ENCODE measurements at regions not wholly inside any gene's neighbourhood (a gene's known extent, or its start where the extent isn't known, plus 50 kb on each side); places are given as distances from the start of the nearest gene placed in this dataset.
"Not testable (repeated sequence)": the region's sequence is repeated elsewhere in the genome, so short reads cannot be mapped to it uniquely, and the experiment has no call there.

DNA sequence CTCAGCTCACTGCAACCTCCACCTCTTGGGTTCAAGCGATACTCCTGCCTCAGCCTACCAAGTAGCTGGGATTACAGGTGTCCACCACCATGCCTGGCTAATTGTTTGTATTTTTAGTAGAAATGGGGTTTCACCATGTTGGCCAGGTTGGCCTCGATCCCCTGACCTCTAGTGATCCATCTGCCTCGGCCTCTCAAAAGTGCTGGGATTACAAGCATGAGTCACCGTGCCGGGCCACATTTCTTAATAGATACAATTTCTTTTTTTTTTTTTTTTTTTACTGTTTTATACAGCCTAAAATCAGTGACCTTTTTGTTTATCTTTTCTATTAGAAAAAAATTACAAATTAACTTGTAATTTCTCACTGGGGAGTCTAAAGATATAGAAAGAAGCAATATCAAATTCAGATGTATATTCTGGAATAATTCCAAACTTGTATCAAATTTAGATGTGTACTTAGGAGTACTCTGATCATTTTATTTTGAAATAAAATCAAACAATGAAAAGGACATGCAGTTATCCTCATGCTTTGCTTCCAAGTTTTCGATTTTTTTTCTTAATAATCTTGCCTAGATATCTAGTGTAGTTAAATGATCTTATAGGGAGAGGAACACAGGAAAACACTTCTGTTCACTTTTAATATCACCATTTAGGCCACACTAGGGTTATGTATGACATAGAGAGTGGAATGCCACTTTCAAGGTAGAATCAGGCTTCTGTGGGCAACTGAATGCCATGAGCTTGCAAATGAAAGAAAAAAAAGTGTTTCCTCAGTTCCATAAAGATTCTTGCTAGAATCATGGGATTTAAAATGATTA is 1089.3 kb downstream of the SUCLG1 start:
- no peak overlapping the region for H3K4me3 ChIP-seq
- no peaks in the 10 kb centered on the region for H3K9me3 ChIP-seq
- 93 to 95% methylated on average over 6 of the region's 6 CpGs for WGBS, 2 donors
- intact Hi-C loops (cut with DNase I; ENCODE audit: low total_unique reads) = no loop called here
- no peaks in the 10 kb centered on the region for H3K4me1 ChIP-seq
- no peaks in the 10 kb centered on the region for H3K36me3 ChIP-seq (ENCODE audit: low read depth, missing control alignments)
- DNase-seq = no peak
- H3K27me3 ChIP-seq = no peaks in the 10 kb centered on the region
- H3K27ac ChIP-seq = no peak overlapping the region
- TF ChIP-seq, protein P1, sequence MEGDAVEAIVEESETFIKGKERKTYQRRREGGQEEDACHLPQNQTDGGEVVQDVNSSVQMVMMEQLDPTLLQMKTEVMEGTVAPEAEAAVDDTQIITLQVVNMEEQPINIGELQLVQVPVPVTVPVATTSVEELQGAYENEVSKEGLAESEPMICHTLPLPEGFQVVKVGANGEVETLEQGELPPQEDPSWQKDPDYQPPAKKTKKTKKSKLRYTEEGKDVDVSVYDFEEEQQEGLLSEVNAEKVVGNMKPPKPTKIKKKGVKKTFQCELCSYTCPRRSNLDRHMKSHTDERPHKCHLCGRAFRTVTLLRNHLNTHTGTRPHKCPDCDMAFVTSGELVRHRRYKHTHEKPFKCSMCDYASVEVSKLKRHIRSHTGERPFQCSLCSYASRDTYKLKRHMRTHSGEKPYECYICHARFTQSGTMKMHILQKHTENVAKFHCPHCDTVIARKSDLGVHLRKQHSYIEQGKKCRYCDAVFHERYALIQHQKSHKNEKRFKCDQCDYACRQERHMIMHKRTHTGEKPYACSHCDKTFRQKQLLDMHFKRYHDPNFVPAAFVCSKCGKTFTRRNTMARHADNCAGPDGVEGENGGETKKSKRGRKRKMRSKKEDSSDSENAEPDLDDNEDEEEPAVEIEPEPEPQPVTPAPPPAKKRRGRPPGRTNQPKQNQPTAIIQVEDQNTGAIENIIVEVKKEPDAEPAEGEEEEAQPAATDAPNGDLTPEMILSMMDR (IDR thresholded peaks at IDR 0.05) = no peak
- no peak for TF ChIP-seq POLR2A (IDR thresholded peaks at IDR 0.05)

DNA sequence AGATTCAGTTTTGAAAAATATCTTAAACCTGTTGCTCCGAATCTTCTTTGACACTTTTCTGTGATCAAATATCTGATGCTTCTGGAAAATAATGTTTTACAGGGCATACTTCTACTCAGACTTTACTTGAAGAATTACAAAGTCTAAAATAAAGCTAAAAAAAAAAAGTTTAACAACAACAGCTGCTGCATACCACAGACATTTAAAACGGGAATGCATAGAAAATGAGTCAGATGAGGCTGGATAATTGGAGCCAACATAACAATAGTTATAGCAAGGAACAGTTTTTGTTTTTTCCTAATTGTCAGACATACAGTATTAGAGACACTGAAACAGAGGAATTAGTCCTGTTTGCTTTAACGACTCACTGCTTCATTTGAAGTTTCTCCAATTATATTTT is 1090.2 kb downstream of the SUCLG1 start:
- intact Hi-C loops (cut with DNase I; ENCODE audit: low total_unique reads) = no loop called here
- DNase-seq = no peak
- H3K27me3 ChIP-seq = no peaks in the 10 kb centered on the region

DNA sequence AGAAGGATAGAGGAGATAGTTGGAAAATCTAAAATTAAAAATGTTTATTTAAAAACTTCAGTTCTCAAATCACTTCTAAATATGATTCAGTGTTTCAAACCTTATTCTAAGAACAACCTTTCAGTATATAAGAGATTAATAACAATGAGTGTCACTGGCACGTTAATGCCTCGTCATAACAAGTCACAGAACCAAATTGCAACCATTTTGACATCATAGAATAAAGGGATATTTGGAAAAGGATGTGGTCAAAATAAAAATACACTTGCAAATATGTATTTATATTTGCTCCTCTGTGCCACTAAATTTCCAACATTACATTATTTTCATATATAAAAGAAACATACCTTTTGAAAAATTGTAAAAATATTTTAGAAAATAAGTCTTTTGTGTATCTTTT is 1090.6 kb downstream of the SUCLG1 start:
- H3K4me3 ChIP-seq = no peak overlapping the region
- no peaks in the 10 kb centered on the region for H3K9me3 ChIP-seq
- no peaks in the 10 kb centered on the region for H3K27me3 ChIP-seq
- WGBS, 2 donors = 44 to 55% methylated on average over 2 of the region's 2 CpGs
- no peak overlapping the region for H3K27ac ChIP-seq
- no peaks in the 10 kb centered on the region for H3K4me1 ChIP-seq
- no peak for TF ChIP-seq POLR2A (IDR thresholded peaks at IDR 0.05)
- TF ChIP-seq, protein P1 (IDR thresholded peaks at IDR 0.05) = no peak
- H3K36me3 ChIP-seq (ENCODE audit: low read depth, missing control alignments) = no peaks in the 10 kb centered on the region
- intact Hi-C loops (cut with DNase I; ENCODE audit: low total_unique reads) = no loop called here
- no peak for DNase-seq

More for the DNA sequence above, 1090.2 kb downstream of the SUCLG1 start:
- TF ChIP-seq POLR2A (IDR thresholded peaks at IDR 0.05) = no peak
- TF ChIP-seq, protein P1 (IDR thresholded peaks at IDR 0.05) = no peak
- Histone ChIP-seq H3K9me3 (no peaks in the 10 kb centered on the region), H3K27ac (no peak overlapping the region), H3K4me3 (no peak overlapping the region), H3K36me3 (ENCODE audit: low read depth, missing control alignments) (no peaks in the 10 kb centered on the region), H3K4me1 (no peaks in the 10 kb centered on the region)
- WGBS, 2 donors = 33 to 45% methylated on average over 3 of the region's 3 CpGs

DNA sequence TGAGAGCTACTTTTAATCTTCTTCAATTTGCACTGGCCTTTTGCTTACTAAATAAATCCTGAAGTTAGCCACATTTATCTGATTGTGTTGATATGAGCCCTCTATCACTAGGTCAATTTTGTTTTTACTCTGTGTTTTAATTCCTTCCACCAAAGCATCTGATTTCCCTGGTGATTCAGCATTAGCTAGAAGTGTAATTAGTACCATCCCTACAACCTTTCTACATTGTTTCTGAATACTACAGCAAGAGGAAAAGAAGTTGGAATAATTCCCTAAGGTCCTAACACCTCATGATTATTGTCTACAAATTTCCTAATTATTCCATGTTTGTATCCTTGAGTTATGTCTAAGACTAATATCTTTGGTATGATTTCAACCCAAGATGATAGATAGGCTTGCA is 1093.6 kb downstream of the SUCLG1 start:
- Histone ChIP-seq H3K9me3 (no peaks in the 10 kb centered on the region), H3K4me3 (no peak overlapping the region), H3K27me3 (no peaks in the 10 kb centered on the region), H3K36me3 (ENCODE audit: low read depth, missing control alignments) (no peaks in the 10 kb centered on the region), H3K27ac (no peak overlapping the region), H3K4me1 (no peaks in the 10 kb centered on the region)
- TF ChIP-seq POLR2A (IDR thresholded peaks at IDR 0.05) = no peak
- TF ChIP-seq, protein P1 (IDR thresholded peaks at IDR 0.05) = no peak
- intact Hi-C loops (cut with DNase I; ENCODE audit: low total_unique reads) = no loop called here
- DNase-seq = no peak

DNA sequence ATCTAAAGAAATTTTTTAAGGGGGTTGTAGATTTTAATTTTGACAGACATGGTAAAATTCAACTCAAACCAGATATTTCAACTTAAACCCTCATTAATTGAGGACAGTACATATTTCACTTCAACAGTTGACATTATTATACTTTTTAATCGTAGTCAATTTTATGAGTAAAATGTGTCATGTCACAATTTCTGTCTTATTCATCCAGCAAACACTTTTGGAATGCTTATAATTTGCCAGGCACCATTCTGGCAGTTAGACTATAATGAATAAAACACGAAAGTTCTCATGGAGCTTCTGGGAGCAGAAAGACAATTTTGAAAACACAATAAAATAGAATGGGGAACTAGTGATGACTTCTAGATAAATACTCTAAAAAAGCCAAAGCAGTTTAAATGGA is 1094.8 kb downstream of the SUCLG1 start:
- H3K9me3 ChIP-seq = no peaks in the 10 kb centered on the region
- WGBS, 2 donors = 68 to 79% methylated on average over 2 of the region's 2 CpGs
- H3K4me1 ChIP-seq = no peaks in the 10 kb centered on the region
- no peak overlapping the region for H3K4me3 ChIP-seq
- no peaks in the 10 kb centered on the region for H3K36me3 ChIP-seq (ENCODE audit: low read depth, missing control alignments)
- no peak for TF ChIP-seq POLR2A (IDR thresholded peaks at IDR 0.05)
- TF ChIP-seq, protein P1 (IDR thresholded peaks at IDR 0.05) = no peak
- DNase-seq = no peak
- H3K27ac ChIP-seq = no peak overlapping the region
- intact Hi-C loops (cut with DNase I; ENCODE audit: low total_unique reads) = no loop called here
- no peaks in the 10 kb centered on the region for H3K27me3 ChIP-seq

DNA sequence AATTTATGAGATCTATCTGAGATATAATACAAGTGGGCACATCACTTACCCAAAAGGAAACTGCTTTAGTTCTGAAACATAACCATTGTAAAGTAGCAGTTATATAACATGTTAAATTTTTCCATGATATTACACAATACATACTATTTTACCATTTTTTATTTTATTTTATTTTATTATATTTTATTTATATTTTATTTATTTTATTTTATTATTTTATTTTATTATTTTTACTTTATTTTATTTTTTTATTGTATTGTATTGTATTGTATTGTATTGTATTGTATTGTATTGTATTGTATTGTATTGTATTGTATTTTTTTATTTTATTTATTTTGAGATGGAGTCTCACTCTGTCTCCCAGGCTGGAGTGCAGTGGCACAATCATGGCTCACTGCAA is 1095.9 kb downstream of the SUCLG1 start:
- H3K4me3 ChIP-seq; H3K9me3 ChIP-seq; H3K27me3 ChIP-seq; H3K27ac ChIP-seq; H3K4me1 ChIP-seq; DNase-seq; H3K36me3 ChIP-seq (ENCODE audit: low read depth, missing control alignments); intact Hi-C loops (cut with DNase I; ENCODE audit: low total_unique reads): not testable (repeated sequence)

All from testis (tissue), 2 donors.